ENCODE measurements at regions not wholly inside any gene's neighbourhood (a gene's known extent, or its start where the extent isn't known, plus 50 kb on each side); places are given as distances from the start of the nearest gene placed in this dataset.

DNA sequence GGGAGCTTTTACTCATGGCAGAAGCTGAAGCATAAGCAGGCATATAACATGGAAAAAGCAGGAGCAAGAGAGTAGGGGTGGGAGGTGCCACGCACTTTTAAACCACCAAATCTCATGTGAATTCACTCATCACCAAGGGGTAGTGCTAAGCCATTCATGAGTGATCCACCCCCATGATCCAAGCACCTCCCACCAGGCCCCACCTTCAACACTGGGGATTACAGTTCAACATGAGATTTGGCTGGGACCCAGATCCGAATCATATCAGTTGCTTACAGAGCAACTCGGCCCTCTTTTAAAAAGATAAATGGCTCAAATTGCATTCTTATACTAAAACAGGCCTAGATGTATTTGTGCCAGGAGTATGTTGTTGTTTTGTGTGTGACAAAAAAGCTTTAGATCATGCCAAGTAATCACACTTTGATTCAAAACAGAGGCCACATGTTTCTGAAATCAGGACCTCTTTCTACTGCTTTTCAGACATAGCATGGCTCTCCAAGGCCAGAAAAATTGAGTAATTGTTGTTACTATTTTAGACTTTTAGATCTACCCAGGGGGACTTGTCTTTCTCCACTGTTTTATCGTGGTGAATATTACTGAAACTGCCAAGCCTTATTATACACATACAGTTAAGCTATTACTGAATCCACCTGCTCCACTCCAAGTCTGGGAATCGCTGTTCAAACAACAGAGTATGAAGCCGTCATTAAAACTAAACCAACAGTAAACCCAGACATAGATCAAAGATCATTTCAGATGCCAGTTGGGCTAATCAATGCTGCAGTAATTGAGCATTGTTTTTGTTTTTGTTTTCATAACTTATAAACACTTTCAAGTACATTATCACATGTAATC lies 163.3 kb downstream of the KCNJ2 start:
- TF ChIP-seq, protein P1, sequence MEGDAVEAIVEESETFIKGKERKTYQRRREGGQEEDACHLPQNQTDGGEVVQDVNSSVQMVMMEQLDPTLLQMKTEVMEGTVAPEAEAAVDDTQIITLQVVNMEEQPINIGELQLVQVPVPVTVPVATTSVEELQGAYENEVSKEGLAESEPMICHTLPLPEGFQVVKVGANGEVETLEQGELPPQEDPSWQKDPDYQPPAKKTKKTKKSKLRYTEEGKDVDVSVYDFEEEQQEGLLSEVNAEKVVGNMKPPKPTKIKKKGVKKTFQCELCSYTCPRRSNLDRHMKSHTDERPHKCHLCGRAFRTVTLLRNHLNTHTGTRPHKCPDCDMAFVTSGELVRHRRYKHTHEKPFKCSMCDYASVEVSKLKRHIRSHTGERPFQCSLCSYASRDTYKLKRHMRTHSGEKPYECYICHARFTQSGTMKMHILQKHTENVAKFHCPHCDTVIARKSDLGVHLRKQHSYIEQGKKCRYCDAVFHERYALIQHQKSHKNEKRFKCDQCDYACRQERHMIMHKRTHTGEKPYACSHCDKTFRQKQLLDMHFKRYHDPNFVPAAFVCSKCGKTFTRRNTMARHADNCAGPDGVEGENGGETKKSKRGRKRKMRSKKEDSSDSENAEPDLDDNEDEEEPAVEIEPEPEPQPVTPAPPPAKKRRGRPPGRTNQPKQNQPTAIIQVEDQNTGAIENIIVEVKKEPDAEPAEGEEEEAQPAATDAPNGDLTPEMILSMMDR (conservative IDR thresholded peaks at IDR 0.05; ENCODE audit: low read depth, low read length) = no peak
- no peak overlapping the region for H3K4me3 ChIP-seq (ENCODE audit: low read depth, low read length)
- no peak for DNase-seq (ENCODE audit: low read depth)

DNA sequence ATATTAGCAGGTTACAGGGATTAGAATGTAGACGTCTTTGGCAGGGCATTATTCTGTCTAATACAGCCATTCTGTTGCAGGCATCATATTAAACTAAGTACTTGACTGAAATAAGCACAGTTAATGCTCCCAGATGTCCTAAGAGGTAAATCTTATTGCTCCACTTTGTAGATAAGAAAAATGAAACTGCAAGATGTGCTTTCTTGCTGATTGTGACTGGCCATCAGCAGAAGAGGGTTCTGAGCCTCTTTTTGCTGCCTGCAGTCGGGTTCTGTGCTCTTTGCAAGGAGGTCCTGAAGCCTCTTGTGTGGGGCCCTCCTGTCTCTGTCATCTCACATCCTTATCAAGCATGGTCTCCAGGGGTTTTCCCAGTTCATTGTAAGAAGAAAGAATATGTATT lies 167.1 kb downstream of the KCNJ2 start:
- TF ChIP-seq, protein P1 (conservative IDR thresholded peaks at IDR 0.05; ENCODE audit: low read depth, low read length) = no peak
- H3K4me3 ChIP-seq (ENCODE audit: low read depth, low read length) = no peak overlapping the region
- no peak for DNase-seq (ENCODE audit: low read depth)

DNA sequence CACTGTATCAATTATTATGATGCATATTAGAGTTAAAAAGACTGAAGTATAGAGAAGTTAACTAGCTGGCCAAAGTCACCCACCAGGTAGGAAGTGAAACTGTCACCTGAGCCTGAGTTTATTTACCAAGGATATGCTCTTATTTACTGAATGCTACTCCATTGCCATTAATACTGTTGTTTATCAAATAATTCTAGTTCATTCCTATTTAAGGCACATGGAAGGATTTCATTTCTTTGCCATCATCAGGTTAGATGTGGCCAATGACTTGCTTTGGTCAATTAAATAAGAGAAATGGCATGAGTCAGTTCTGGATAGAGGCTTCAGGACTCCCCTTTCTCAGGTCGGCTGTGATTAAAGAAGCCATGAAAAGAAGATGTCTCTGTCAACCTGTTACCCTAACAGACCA lies 169.6 kb downstream of the KCNJ2 start:
- no peak overlapping the region for H3K4me3 ChIP-seq (ENCODE audit: low read depth, low read length)
- DNase-seq (ENCODE audit: low read depth) = no peak
- TF ChIP-seq, protein P1 (conservative IDR thresholded peaks at IDR 0.05; ENCODE audit: low read depth, low read length) = no peak

DNA sequence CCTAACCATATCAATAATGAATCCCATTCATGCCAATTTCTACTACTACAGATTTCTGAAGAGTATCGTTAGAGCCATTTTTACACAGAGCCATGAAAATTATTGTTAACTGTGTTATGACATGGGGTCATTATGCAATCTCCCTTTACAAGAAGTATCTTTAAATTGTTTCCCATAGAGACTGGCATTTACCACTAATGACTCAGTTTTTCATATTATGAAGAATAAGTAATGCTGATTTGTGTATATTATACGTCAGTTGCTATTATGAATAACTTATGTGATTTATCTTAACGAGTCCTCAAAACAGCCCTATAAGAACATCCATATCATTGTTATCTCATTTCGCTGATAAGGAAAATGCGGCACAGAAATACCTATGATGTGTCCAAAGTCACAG lies 173.8 kb downstream of the KCNJ2 start:
- H3K4me3 ChIP-seq (ENCODE audit: low read depth, low read length) = no peak overlapping the region
- no peak for DNase-seq (ENCODE audit: low read depth)
- TF ChIP-seq, protein P1 (conservative IDR thresholded peaks at IDR 0.05; ENCODE audit: low read depth, low read length) = no peak

DNA sequence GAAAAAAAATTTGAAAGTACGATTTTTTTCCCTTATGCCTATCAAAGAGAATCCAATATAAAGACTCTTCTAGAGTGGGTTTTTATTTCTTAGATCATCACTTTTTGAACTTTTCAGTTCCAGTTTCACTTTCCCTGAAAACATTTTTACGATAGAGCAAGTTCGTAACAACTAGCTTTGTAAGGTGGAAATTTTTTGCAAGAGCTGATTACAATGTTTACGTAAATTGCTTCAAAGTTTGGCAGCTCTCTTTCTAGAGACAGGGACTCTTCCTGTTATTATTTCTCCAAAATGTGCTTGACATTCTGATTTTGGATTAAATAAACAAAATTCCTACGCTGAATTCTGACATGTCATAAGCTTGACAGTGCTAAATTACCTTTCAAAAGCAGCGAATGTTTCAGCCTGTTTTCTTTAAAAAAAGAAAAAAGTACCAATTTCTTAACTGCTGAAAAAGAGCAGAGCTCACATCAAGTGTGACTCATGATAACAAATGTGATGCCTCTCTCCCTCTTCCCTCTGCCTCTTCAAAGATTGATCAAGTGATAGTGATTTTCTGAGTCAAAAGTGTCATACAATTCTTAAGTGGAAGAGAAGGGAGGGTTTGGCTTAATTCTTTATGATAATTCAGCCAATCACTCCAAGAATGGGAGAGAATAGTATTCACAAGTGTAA lies 175.2 kb downstream of the KCNJ2 start:
- peak; percentile 58 for DNase-seq (ENCODE audit: low read depth)
- H3K4me3 ChIP-seq (ENCODE audit: low read depth, low read length) = peak overlapping the region; percentile 49

DNA sequence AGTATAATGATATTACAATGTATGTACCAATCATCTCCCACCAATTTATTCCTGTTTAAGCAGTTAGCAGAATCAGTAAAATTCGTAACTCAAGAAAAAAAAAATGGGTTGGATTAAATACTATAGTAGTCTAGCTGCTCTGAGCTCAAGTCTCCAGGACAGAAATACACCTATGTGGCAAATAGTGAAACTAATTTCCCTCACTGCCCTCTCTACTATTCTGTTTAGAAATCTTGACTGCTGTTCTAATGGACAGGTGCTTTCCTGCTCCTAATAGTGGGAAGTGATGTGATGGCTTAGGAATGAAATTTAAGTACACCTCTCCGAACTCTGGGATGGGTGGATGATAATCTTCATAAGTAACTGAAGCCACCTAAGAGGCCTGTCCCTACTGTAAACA lies 175.7 kb downstream of the KCNJ2 start:
- DNase-seq (ENCODE audit: low read depth) = no peak
- H3K4me3 ChIP-seq (ENCODE audit: low read depth, low read length) = no peak overlapping the region
- TF ChIP-seq, protein P1 (conservative IDR thresholded peaks at IDR 0.05; ENCODE audit: low read depth, low read length) = no peak

More for the DNA sequence above, 175.2 kb downstream of the KCNJ2 start:
- TF ChIP-seq, protein P1 (conservative IDR thresholded peaks at IDR 0.05; ENCODE audit: low read depth, low read length) = no peak
